Bronchial epithelial cell (primary cell): ENCODE measurements at regions not wholly inside any gene's neighbourhood (a gene's known extent, or its start where the extent isn't known, plus 50 kb on each side); places are given as distances from the start of the nearest gene placed in this dataset.

ENCODE experiments used
- DNase-seq: peaks from one replicate; pipeline ENCODE4 v3.0.0-alpha.2; 2010; ENCODE audit warnings: low read depth
- FAIRE-seq: peaks from 2 replicates; lab custom pipeline; 2011; peaks lifted over from hg19 to GRCh38; lab: Jason Lieb, UNC
- H3K27me3 ChIP-seq: 2 replicates; pipeline ENCODE4 v1.5.1; 2011; ENCODE audit warnings: low read length; ENCODE audit not compliant: control insufficient read depth, insufficient read depth
- H3K36me3 ChIP-seq: 2 replicates; pipeline ENCODE4 v1.5.1; 2011; ENCODE audit warnings: low read length; ENCODE audit not compliant: control insufficient read depth, insufficient read depth
- H3K4me3 ChIP-seq: 2 replicates; pipeline ENCODE4 v1.5.1; 2011; ENCODE audit warnings: mild to moderate bottlenecking, low read depth, low read length, control low read depth
- TF ChIP-seq, protein P1 (sequence below): IDR thresholded peaks from 2 replicates; pipeline ENCODE4 v1.5.1; 2011; ENCODE audit warnings: mild to moderate bottlenecking, moderate library complexity, low read length, control low read depth, inconsistent platforms; ENCODE audit not compliant: insufficient read depth, severe bottlenecking

DNA sequence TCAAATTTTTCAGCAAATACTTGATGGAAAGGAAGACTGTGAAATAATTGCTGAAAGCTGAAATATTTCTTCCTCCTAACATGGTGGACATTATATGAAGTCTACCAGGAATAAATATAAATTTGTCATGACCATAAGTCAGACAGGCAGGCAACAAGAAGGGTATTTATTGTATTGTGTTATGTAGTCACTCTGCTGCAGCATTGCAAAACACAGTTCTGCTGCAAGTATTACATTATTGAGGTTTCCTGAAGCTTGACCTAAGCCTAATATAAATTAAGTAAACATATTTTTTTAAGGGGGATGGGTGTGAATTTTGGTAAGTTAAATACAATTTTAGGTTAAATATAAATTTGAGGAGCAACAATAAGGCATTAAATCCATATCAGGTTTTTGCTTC lies 60.2 kb upstream of the MAOA start:
- TF ChIP-seq, protein P1, sequence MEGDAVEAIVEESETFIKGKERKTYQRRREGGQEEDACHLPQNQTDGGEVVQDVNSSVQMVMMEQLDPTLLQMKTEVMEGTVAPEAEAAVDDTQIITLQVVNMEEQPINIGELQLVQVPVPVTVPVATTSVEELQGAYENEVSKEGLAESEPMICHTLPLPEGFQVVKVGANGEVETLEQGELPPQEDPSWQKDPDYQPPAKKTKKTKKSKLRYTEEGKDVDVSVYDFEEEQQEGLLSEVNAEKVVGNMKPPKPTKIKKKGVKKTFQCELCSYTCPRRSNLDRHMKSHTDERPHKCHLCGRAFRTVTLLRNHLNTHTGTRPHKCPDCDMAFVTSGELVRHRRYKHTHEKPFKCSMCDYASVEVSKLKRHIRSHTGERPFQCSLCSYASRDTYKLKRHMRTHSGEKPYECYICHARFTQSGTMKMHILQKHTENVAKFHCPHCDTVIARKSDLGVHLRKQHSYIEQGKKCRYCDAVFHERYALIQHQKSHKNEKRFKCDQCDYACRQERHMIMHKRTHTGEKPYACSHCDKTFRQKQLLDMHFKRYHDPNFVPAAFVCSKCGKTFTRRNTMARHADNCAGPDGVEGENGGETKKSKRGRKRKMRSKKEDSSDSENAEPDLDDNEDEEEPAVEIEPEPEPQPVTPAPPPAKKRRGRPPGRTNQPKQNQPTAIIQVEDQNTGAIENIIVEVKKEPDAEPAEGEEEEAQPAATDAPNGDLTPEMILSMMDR, result no peak
- DNase-seq, result no peak
- H3K27me3 ChIP-seq, result no peaks in the 10 kb centered on the region
- H3K36me3 ChIP-seq, result no peaks in the 10 kb centered on the region
- no peak for FAIRE-seq
- no peak overlapping the region for H3K4me3 ChIP-seq

DNA sequence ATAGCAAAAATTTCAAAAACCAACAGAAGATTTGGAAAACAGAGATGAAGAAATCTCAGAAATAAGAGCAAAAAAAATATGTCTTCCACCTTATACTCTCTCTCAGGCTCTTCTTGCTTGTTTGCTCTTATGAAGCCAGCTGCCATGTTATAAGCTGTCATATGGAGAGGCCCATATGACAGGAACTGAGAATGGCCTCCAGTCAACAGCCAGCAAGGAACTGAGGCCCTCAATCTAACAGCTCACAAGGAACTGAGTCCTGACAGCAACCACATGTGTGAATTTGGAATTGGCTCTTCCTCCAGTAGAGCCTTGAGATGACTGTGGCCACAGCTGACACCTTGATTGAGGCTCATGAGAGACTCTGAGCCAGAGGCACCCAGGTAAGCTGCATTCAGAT lies 51.3 kb upstream of the MAOA start:
- TF ChIP-seq, protein P1, result no peak
- Histone ChIP-seq H3K27me3 (no peaks in the 10 kb centered on the region), H3K4me3 (no peak overlapping the region), H3K36me3 (no peaks in the 10 kb centered on the region)
- FAIRE-seq (no peak), DNase-seq (no peak)

DNA sequence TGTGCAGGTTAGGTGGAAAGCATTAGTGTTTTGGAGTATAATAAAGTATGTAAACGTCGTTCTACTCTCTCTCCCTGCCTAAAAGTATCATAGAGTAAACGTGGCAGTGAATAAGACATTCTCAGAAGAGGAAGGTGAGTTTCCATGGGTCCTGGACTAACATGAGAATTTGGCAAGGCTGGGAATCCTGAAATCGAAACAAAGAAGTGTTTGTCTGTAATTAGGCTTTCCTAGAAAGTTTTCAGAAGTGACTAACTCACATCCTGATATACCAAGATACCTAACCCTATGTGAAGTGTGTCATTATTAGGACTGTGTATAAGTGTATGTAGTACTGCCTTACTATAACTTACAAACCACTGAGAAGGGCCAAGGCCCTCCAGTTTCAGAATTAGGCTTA lies 50.7 kb upstream of the MAOA start:
- DNase-seq, result no peak
- FAIRE-seq, result no peak
- Histone ChIP-seq H3K27me3 (no peaks in the 10 kb centered on the region), H3K36me3 (no peaks in the 10 kb centered on the region), H3K4me3 (no peak overlapping the region)
- TF ChIP-seq, protein P1, result no peak
